Karpas-422 (cell line): ENCODE measurements at regions not wholly inside any gene's neighbourhood (a gene's known extent, or its start where the extent isn't known, plus 50 kb on each side); places are given as distances from the start of the nearest gene placed in this dataset.
A peak's percentile ranks its signal among the peaks of the same experiment; 100 is the strongest.

Experiments
- DNase-seq: peaks from one replicate; pipeline ENCODE4 v3.0.0-alpha.2; 2015
- H2AFZ ChIP-seq: fragments of 200-600 bp; sonication (generic); 2 replicates; pipeline ENCODE4 v1.6.1; 2014; ENCODE audit warnings: antibody characterized with exemption, low read length, mixed read lengths
- H3K27ac ChIP-seq: fragments of 200-600 bp; sonication (generic); 2 replicates; pipeline ENCODE4 v1.5.1; 2014; ENCODE audit warnings: mild to moderate bottlenecking, low read length, moderate library complexity
- H3K27me3 ChIP-seq: fragments of 200-600 bp; sonication (generic); 2 replicates; pipeline ENCODE4 v1.6.1; 2014; ENCODE audit warnings: low read length, mixed read lengths
- H3K36me3 ChIP-seq: fragments of 200-600 bp; sonication (generic); 2 replicates; pipeline ENCODE4 v1.6.1; 2014; ENCODE audit warnings: low read length, mixed read lengths; ENCODE audit not compliant: insufficient read depth
- H3K4me1 ChIP-seq: fragments of 200-600 bp; sonication (generic); 2 replicates; pipeline ENCODE4 v1.6.1; 2014; ENCODE audit warnings: mild to moderate bottlenecking, low read length, mixed read lengths
- H3K4me2 ChIP-seq: fragments of 200-600 bp; sonication (generic); 2 replicates; pipeline ENCODE4 v1.6.1; 2014; ENCODE audit warnings: low read length, low read depth, mild to moderate bottlenecking; ENCODE audit not compliant: poor library complexity, severe bottlenecking
- H3K4me3 ChIP-seq: fragments of 200-600 bp; sonication (generic); 2 replicates; pipeline ENCODE4 v1.5.1; 2014; ENCODE audit warnings: mild to moderate bottlenecking, antibody characterized with exemption, low read length, mixed read lengths
- H3K79me2 ChIP-seq: fragments of 200-600 bp; sonication (generic); 2 replicates; pipeline ENCODE4 v1.6.1; 2014; ENCODE audit warnings: mild to moderate bottlenecking, low read length, mixed read lengths
- H3K9ac ChIP-seq: fragments of 200-600 bp; sonication (generic); 2 replicates; pipeline ENCODE4 v1.6.0; 2014; ENCODE audit warnings: low read length
- H3K9me2 ChIP-seq: fragments of 200-600 bp; sonication (generic), shearing (Covaris generic); replicated peaks from 2 replicates; pipeline ENCODE4 v1.6.0; 2014; ENCODE audit warnings: mild to moderate bottlenecking, low read length, moderate library complexity; ENCODE audit not compliant: insufficient read depth
- H3K9me3 ChIP-seq: fragments of 300-700, 200-600 bp; sonication (generic); 2 replicates; pipeline ENCODE4 v1.6.1; 2014; ENCODE audit warnings: low read length, mixed read lengths
- H4K20me1 ChIP-seq: fragments of 200-600 bp; sonication (generic); 2 replicates; pipeline ENCODE4 v1.6.1; 2014; ENCODE audit warnings: mild to moderate bottlenecking, antibody characterized with exemption, low read length, low read depth; ENCODE audit not compliant: insufficient read depth

DNA sequence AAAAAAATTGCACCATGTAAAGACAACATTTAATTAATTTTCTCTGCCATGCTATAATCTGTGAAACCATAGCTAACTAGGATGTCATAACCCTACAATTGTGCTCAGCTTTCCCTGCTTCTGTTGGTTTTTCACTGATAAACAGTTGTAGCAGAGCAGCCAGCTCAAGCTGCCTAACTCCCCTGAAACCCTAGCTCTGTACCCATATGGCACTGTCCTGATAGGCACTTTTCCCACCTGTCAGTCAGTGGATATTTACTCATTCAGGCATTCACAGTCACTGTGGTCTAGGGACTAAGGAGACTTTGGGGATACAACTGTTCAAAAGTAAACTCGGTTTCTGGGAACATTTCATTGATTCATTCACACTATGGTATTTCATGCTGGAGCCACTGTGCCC lies 407.0 kb downstream of the DSEL start:
- Histone ChIP-seq H2AFZ (no peak overlapping the region), H4K20me1 (no peaks in the 10 kb centered on the region), H3K36me3 (no peaks in the 10 kb centered on the region), H3K27me3 (no peaks in the 10 kb centered on the region), H3K4me1 (no peaks in the 10 kb centered on the region), H3K4me3 (no peak overlapping the region), H3K9me2 (no peaks in the 10 kb centered on the region; the same call in 1 of the 2 replicates), H3K79me2 (no peaks in the 10 kb centered on the region), H3K9me3 (peaks cover 4% of the 10 kb centered on the region; the same call in 1 of the 2 replicates), H3K9ac (no peak overlapping the region), H3K27ac (no peak overlapping the region), H3K4me2 (no peak overlapping the region)
- DNase-seq = no peak

- no peaks in the 10 kb centered on the region for H3K36me3 ChIP-seq
- no peak for DNase-seq
Observed at GRCh38 chr18:67108894-67109293, 407.6 kb downstream of the DSEL start.

GRCh38 chr18:67104700-67105284 lies 411.7 kb downstream of the DSEL start:
- Histone ChIP-seq H4K20me1 (no peaks in the 10 kb centered on the region), H3K9me2 (no peaks in the 10 kb centered on the region; the same call in 1 of the 2 replicates), H2AFZ (no peak overlapping the region), H3K9ac (no peak overlapping the region), H3K36me3 (no peaks in the 10 kb centered on the region), H3K79me2 (no peaks in the 10 kb centered on the region), H3K4me3 (no peak overlapping the region), H3K9me3 (no peaks in the 10 kb centered on the region), H3K27me3 (no peaks in the 10 kb centered on the region), H3K4me1 (no peaks in the 10 kb centered on the region), H3K27ac (no peak overlapping the region), H3K4me2 (no peak overlapping the region)
- DNase-seq = peak; percentile 87

More at GRCh38 chr18:67108894-67109293, 407.6 kb downstream of the DSEL start:
- no peaks in the 10 kb centered on the region for H4K20me1 ChIP-seq
- H3K27me3 ChIP-seq = no peaks in the 10 kb centered on the region
- H3K9me3 ChIP-seq = peaks cover 4% of the 10 kb centered on the region; the same call in 1 of the 2 replicates
- H3K9me2 ChIP-seq = no peaks in the 10 kb centered on the region; the same call in 1 of the 2 replicates
- no peaks in the 10 kb centered on the region for H3K79me2 ChIP-seq
- no peaks in the 10 kb centered on the region for H3K4me1 ChIP-seq
- no peak overlapping the region for H2AFZ ChIP-seq
- H3K4me3 ChIP-seq = no peak overlapping the region
- H3K27ac ChIP-seq = no peak overlapping the region
- no peak overlapping the region for H3K4me2 ChIP-seq
- no peak overlapping the region for H3K9ac ChIP-seq

DNA sequence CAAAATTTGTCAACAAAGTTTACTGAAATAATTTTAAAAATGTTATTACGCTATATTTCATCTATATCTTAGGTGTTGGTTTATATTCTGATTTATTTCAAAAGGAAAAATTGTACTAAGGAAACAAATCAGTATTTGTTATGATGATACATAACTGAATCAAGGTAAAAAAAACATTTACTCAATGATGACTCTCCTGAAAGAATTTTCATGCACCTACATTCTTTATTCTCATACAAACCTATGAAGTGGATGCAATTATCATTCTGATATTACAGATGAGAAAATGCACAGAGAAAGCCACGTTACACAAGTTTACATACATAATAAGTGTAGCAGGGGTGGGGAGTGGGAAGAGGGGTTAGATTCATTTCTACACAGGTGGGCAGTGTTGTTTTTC lies 422.4 kb downstream of the DSEL start:
- Histone ChIP-seq H3K9me3 (peaks cover 28% of the 10 kb centered on the region), H3K79me2 (no peaks in the 10 kb centered on the region), H4K20me1 (no peaks in the 10 kb centered on the region), H3K36me3 (no peaks in the 10 kb centered on the region), H2AFZ (no peak overlapping the region), H3K27ac (no peak overlapping the region), H3K9ac (no peak overlapping the region), H3K27me3 (no peaks in the 10 kb centered on the region), H3K4me3 (no peak overlapping the region), H3K4me1 (no peaks in the 10 kb centered on the region), H3K9me2 (no peaks in the 10 kb centered on the region), H3K4me2 (no peak overlapping the region)
- DNase-seq = no peak

DNA sequence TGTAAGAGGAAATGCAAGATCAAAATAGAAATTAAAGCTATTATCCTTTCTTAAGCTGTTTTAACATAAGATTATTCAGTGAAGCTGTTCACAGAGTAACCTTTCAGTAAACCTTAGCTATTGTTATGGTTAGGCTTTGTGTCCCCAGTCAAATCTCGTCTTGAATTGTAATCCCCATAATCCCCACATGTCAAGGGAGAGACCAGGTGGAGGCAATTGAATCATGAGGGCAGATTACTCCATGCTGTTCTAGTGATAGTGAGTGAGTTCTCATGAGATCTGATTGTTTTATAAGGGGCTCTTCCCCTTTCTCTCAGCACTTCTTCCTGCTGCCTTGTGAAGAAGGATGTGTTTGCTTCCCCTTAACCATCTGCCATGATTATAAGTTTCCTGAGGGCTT lies 424.4 kb downstream of the DSEL start:
- H3K9ac ChIP-seq = no peak overlapping the region
- DNase-seq = no peak
- H3K27ac ChIP-seq = no peak overlapping the region
- H3K9me3 ChIP-seq = peaks cover 32% of the 10 kb centered on the region
- no peaks in the 10 kb centered on the region for H3K9me2 ChIP-seq
- no peak overlapping the region for H3K4me3 ChIP-seq
- no peaks in the 10 kb centered on the region for H3K27me3 ChIP-seq
- no peaks in the 10 kb centered on the region for H3K79me2 ChIP-seq
- H2AFZ ChIP-seq = no peak overlapping the region
- H3K4me2 ChIP-seq = no peak overlapping the region
- no peaks in the 10 kb centered on the region for H4K20me1 ChIP-seq
- no peaks in the 10 kb centered on the region for H3K36me3 ChIP-seq
- no peaks in the 10 kb centered on the region for H3K4me1 ChIP-seq

- Histone ChIP-seq H3K9me3 (peaks cover 34% of the 10 kb centered on the region), H4K20me1 (no peaks in the 10 kb centered on the region), H3K4me1 (no peaks in the 10 kb centered on the region), H2AFZ (no peak overlapping the region), H3K9me2 (peaks cover 8% of the 10 kb centered on the region; the same call in 1 of the 2 replicates), H3K27ac (no peak overlapping the region), H3K79me2 (no peaks in the 10 kb centered on the region), H3K36me3 (no peaks in the 10 kb centered on the region), H3K9ac (no peak overlapping the region), H3K27me3 (no peaks in the 10 kb centered on the region), H3K4me2 (no peak overlapping the region), H3K4me3 (no peak overlapping the region)
- no peak for DNase-seq
Observed at GRCh38 chr18:67081482-67082211, 434.9 kb downstream of the DSEL start.

DNA sequence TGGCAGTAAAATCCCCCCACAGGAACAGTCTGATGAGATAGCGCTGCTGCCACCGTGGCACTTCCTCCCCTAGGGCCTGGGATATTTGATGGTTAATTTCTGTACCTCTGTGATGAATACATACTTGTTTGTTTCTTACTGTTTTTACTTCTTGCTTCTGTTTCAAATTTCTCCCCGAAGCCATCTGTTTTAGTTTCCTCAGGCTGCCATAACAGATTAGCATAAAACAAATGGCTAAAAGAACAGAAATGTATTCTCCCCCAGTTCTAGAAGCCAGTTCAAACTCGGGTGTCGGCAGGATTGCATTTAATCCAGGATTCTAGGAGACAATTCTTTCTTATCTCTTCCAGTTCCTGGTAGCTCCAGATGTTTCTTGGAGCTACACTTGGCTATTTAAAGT lies 435.9 kb downstream of the DSEL start:
- Histone ChIP-seq H3K36me3 (no peaks in the 10 kb centered on the region), H3K9me2 (peaks cover 8% of the 10 kb centered on the region; the same call in 1 of the 2 replicates), H3K4me2 (no peak overlapping the region), H3K4me3 (no peak overlapping the region), H3K9me3 (peaks cover 42% of the 10 kb centered on the region), H3K27ac (no peak overlapping the region), H2AFZ (no peak overlapping the region), H3K4me1 (no peaks in the 10 kb centered on the region), H3K9ac (no peak overlapping the region), H3K79me2 (no peaks in the 10 kb centered on the region), H4K20me1 (no peaks in the 10 kb centered on the region), H3K27me3 (no peaks in the 10 kb centered on the region)
- DNase-seq = no peak

GRCh38 chr18:67074309-67074708 lies 442.2 kb downstream of the DSEL start:
- Histone ChIP-seq H3K36me3 (no peaks in the 10 kb centered on the region), H3K9me3 (peaks cover 47% of the 10 kb centered on the region), H3K27ac (no peak overlapping the region), H3K4me3 (no peak overlapping the region), H3K27me3 (no peaks in the 10 kb centered on the region), H3K4me2 (no peak overlapping the region), H2AFZ (no peak overlapping the region), H3K4me1 (no peaks in the 10 kb centered on the region), H4K20me1 (no peaks in the 10 kb centered on the region), H3K79me2 (no peaks in the 10 kb centered on the region), H3K9me2 (peaks cover 7% of the 10 kb centered on the region; the same call in 1 of the 2 replicates), H3K9ac (no peak overlapping the region)
- peak; percentile 15 for DNase-seq
